H1 (cell line): ENCODE measurements at regions not wholly inside any gene's neighbourhood (a gene's known extent, or its start where the extent isn't known, plus 50 kb on each side); places are given as distances from the start of the nearest gene placed in this dataset.

ENCODE experiments used
- CTCF ChIA-PET: fragments of 300-600 bp; sonication (Branson Sonifier 250); formaldehyde crosslinking; loops from one replicate; lab custom pipeline; 2021; ENCODE audit not compliant: partially characterized antibody; lab: Charles Lee
- POLR2A ChIA-PET: fragments of 300-600 bp; sonication (Branson Sonifier 250); formaldehyde crosslinking; loops from one replicate; lab custom pipeline; 2021; ENCODE audit warnings: inconsistent platforms; ENCODE audit not compliant: partially characterized antibody; lab: Charles Lee
- DNase-seq, 2 experiments: peaks; one replicate each; pipeline versions ENCODE4 v3.0.0 to v3.0.0-alpha.2; 2010 to 2022; ENCODE audit warnings: low spot score in 2 of 2, low read depth in 1 of 2, mixed read lengths in 1 of 2
- FAIRE-seq: peaks from 2 replicates; lab custom pipeline; 2011; peaks lifted over from hg19 to GRCh38; lab: Jason Lieb, UNC
- H2AFZ ChIP-seq: 2 replicates; pipeline ENCODE4 v1.8.1; 2012; ENCODE audit warnings: low read length, inconsistent platforms
- H2AK5ac ChIP-seq: 2 replicates; pipeline ENCODE4 v1.6.1; 2013; ENCODE audit warnings: low read depth, low read length
- H2BK120ac ChIP-seq: replicated peaks from 2 replicates; pipeline ENCODE3; 2013; ENCODE audit warnings: low read depth, low read length, inconsistent platforms
- H2BK12ac ChIP-seq: 2 replicates; pipeline ENCODE4 v1.6.1; 2013; ENCODE audit warnings: low read depth, low read length
- H2BK15ac ChIP-seq: 2 replicates; pipeline ENCODE4 v1.6.1; 2013; ENCODE audit warnings: low read length
- H2BK20ac ChIP-seq: 2 replicates; pipeline ENCODE4 v1.6.1; 2013; ENCODE audit warnings: low read length
- H2BK5ac ChIP-seq: 2 replicates; pipeline ENCODE4 v1.6.1; 2013; ENCODE audit warnings: low read depth, low read length
- H3K14ac ChIP-seq: 2 replicates; pipeline ENCODE4 v1.6.1; 2013; ENCODE audit warnings: inconsistent platforms; ENCODE audit not compliant: insufficient read length
- H3K18ac ChIP-seq: 2 replicates; pipeline ENCODE4 v1.6.1; 2013; ENCODE audit warnings: low read length; ENCODE audit errors: extremely low read depth
- H3K23ac ChIP-seq: 2 replicates; pipeline ENCODE4 v1.6.1; 2013; ENCODE audit warnings: inconsistent platforms; ENCODE audit not compliant: insufficient read length
- H3K23me2 ChIP-seq: 2 replicates; pipeline ENCODE4 v1.6.1; 2013; ENCODE audit warnings: low read depth, low read length
- H3K27ac ChIP-seq: 2 replicates; pipeline ENCODE4 v1.6.1; 2011; ENCODE audit warnings: low read depth, low read length, inconsistent platforms
- H3K27me3 ChIP-seq, 4 experiments: replicated peaks in 1 of 4; 1 replicate in 1 of 4; 2 replicates in 3 of 4; pipeline versions ENCODE4 v1.6.1 to v1.8.1; 2011 to 2013; ENCODE audit warnings: low read length in 3 of 4, mild to moderate bottlenecking in 3 of 4, inconsistent platforms in 2 of 4, mixed read lengths in 2 of 4, moderate library complexity in 1 of 4; ENCODE audit not compliant: control insufficient read depth in 3 of 4, insufficient read depth in 3 of 4; ENCODE audit errors: extremely low read depth in 1 of 4
- H3K36me3 ChIP-seq, 4 experiments: 2 replicates each; pipeline versions ENCODE4 v1.6.1 to v1.8.1; 2011 to 2013; ENCODE audit warnings: mild to moderate bottlenecking in 4 of 4, low read length in 3 of 4, moderate library complexity in 2 of 4, control low read depth in 1 of 4, inconsistent platforms in 1 of 4; ENCODE audit not compliant: insufficient read depth in 4 of 4, control insufficient read depth in 2 of 4
- H3K4ac ChIP-seq: replicated peaks from 2 replicates; pipeline ENCODE3; 2013; ENCODE audit warnings: low read length, low read depth, mixed read lengths, inconsistent platforms; ENCODE audit not compliant: insufficient read length
- H3K4me1 ChIP-seq, 4 experiments: replicated peaks in 1 of 4; 1 replicate in 1 of 4; 2 replicates in 3 of 4; pipeline versions ENCODE4 v1.6.1 to v1.8.1; 2011 to 2013; ENCODE audit warnings: low read length in 3 of 4, inconsistent platforms in 2 of 4, mixed read lengths in 1 of 4; ENCODE audit not compliant: insufficient read depth in 4 of 4, control insufficient read depth in 3 of 4
- H3K4me2 ChIP-seq, 2 experiments: 2 replicates each; pipeline versions ENCODE4 v1.6.1 to v1.8.1; 2011 to 2013; ENCODE audit warnings: low read depth in 2 of 2, low read length in 2 of 2, control low read depth in 1 of 2, inconsistent platforms in 1 of 2, mild to moderate bottlenecking in 1 of 2; ENCODE audit not compliant: insufficient read depth in 1 of 2
- H3K4me3 ChIP-seq, 4 experiments: fragments of 200-600, 300-600 bp in 1 of 4; sonication (generic), shearing (Covaris generic), sonication (Bioruptor Twin) in 1 of 4; 2 replicates each; pipeline versions ENCODE4 v1.5.1 to v1.8.1; 2011 to 2016; ENCODE audit warnings: low read length in 4 of 4, low read depth in 3 of 4, control low read depth in 2 of 4, inconsistent platforms in 2 of 4, mild to moderate bottlenecking in 2 of 4, mixed read lengths in 1 of 4, moderate library complexity in 1 of 4; ENCODE audit not compliant: insufficient read depth in 2 of 4; ENCODE audit errors: extremely low read depth in 1 of 4
- H3K56ac ChIP-seq: replicated peaks from 2 replicates; pipeline ENCODE3; 2013; ENCODE audit warnings: low read depth, mild to moderate bottlenecking, mixed read lengths, low read length, inconsistent platforms; ENCODE audit not compliant: insufficient read length
- H3K79me1 ChIP-seq: 2 replicates; pipeline ENCODE4 v1.6.1; 2013; ENCODE audit warnings: low read depth, low read length, control low read depth
- H3K79me2 ChIP-seq, 2 experiments: 2 replicates each; pipeline versions ENCODE4 v1.6.1 to v1.8.1; 2012 to 2013; ENCODE audit warnings: low read length in 2 of 2, mild to moderate bottlenecking in 2 of 2, inconsistent platforms in 1 of 2; ENCODE audit not compliant: insufficient read depth in 2 of 2, control insufficient read depth in 1 of 2
- H3K9ac ChIP-seq, 4 experiments: replicated peaks in 1 of 4; 1 replicate in 1 of 4; 2 replicates in 3 of 4; pipeline versions ENCODE4 v1.6.1 to v1.8.1; 2011 to 2013; ENCODE audit warnings: low read depth in 3 of 4, low read length in 3 of 4, control low read depth in 2 of 4, mild to moderate bottlenecking in 2 of 4, moderate library complexity in 2 of 4, inconsistent platforms in 1 of 4; ENCODE audit errors: extremely low read depth in 1 of 4
- H3K9me3 ChIP-seq, 2 experiments: 2 replicates each; pipeline versions ENCODE4 v1.6.1 to v1.8.1; 2012 to 2013; ENCODE audit warnings: mild to moderate bottlenecking in 2 of 2, moderate library complexity in 2 of 2, control low read depth in 1 of 2, inconsistent platforms in 1 of 2, low read depth in 1 of 2, low read length in 1 of 2, mixed read lengths in 1 of 2; ENCODE audit not compliant: insufficient read depth in 2 of 2
- H4K20me1 ChIP-seq, 2 experiments: replicated peaks in 1 of 2; 2 replicates each; pipeline versions ENCODE3 to v1.8.1; 2011 to 2013; ENCODE audit warnings: inconsistent platforms in 2 of 2, low read length in 2 of 2, mild to moderate bottlenecking in 1 of 2; ENCODE audit not compliant: insufficient read depth in 2 of 2, control insufficient read depth in 1 of 2
- H4K5ac ChIP-seq: 2 replicates; pipeline ENCODE4 v1.6.1; 2013; ENCODE audit warnings: low read length, low read depth, mixed read lengths, inconsistent platforms; ENCODE audit not compliant: insufficient read length
- H4K8ac ChIP-seq: 2 replicates; pipeline ENCODE4 v1.8.0; 2013; ENCODE audit warnings: mild to moderate bottlenecking, moderate library complexity, low read length, inconsistent platforms; ENCODE audit not compliant: insufficient read depth; ENCODE audit errors: extremely low read depth
- H4K91ac ChIP-seq: replicated peaks from 2 replicates; pipeline ENCODE3; 2013; ENCODE audit warnings: low read length, mixed read lengths, inconsistent platforms; ENCODE audit not compliant: insufficient read length
- CREB1 ChIP-seq: IDR thresholded peaks from 2 replicates; pipeline ENCODE4 v1.6.1; 2012; ENCODE audit warnings: inconsistent platforms
- EZH2 ChIP-seq: fragments of 200-600 bp; sonication (generic); IDR thresholded peaks from 2 replicates; pipeline ENCODE4 v1.7.1; 2012; ENCODE audit warnings: low read depth, mild to moderate bottlenecking, moderate library complexity, low read length, inconsistent platforms; ENCODE audit not compliant: severe bottlenecking
- GABPA ChIP-seq: IDR thresholded peaks from 2 replicates; pipeline ENCODE4 v1.6.1; 2011; ENCODE audit warnings: mild to moderate bottlenecking, low read length, moderate library complexity, borderline replicate concordance; ENCODE audit not compliant: insufficient read depth
- HDAC2 ChIP-seq, 2 experiments: fragments of 300-600 bp in 1 of 2; sonication (generic) in 1 of 2; IDR thresholded peaks; 2 replicates each; pipeline ENCODE4 v1.6.1; 2011 to 2012; ENCODE audit warnings: low read depth in 2 of 2, low read length in 2 of 2, mild to moderate bottlenecking in 2 of 2, moderate library complexity in 2 of 2, borderline replicate concordance in 1 of 2, inconsistent platforms in 1 of 2
- KDM4A ChIP-seq: IDR thresholded peaks from one replicate; pipeline ENCODE4 v1.7.1; 2012; ENCODE audit warnings: low read depth, mild to moderate bottlenecking, moderate library complexity, low read length, inconsistent platforms; ENCODE audit not compliant: severe bottlenecking
- KDM5A ChIP-seq: fragments of 200-600 bp; IDR thresholded peaks from 2 replicates; pipeline ENCODE4 v1.7.1; 2012; ENCODE audit warnings: mild to moderate bottlenecking, low read length, inconsistent platforms, mixed read lengths
- MAFK ChIP-seq: IDR thresholded peaks from 2 replicates; pipeline ENCODE4 v1.6.1; 2012; ENCODE audit warnings: low read depth, mild to moderate bottlenecking, improper control_type of control experiment, low read length
- PHF8 ChIP-seq: fragments of 200-600 bp; sonication (generic); conservative IDR thresholded peaks from 2 replicates; pipeline ENCODE4 v1.7.1; 2012; ENCODE audit warnings: low read depth, mild to moderate bottlenecking, inconsistent platforms, low read length, moderate library complexity
- RAD21 ChIP-seq, 2 experiments: IDR thresholded peaks in 1 of 2; conservative IDR thresholded peaks in 1 of 2; 2 replicates each; pipeline ENCODE4 v1.6.1; 2011; ENCODE audit warnings: low read depth in 2 of 2, low read length in 2 of 2, improper control_type of control experiment in 1 of 2, inconsistent platforms in 1 of 2, mild to moderate bottlenecking in 1 of 2, moderate library complexity in 1 of 2
- RXRA ChIP-seq: IDR thresholded peaks from 2 replicates; pipeline ENCODE4 v1.6.1; 2011; ENCODE audit warnings: low read depth, mild to moderate bottlenecking, low read length, moderate library complexity; ENCODE audit not compliant: insufficient read depth
- TAF1 ChIP-seq: IDR thresholded peaks from 2 replicates; pipeline ENCODE4 v1.6.1; 2011; ENCODE audit warnings: mild to moderate bottlenecking, low read depth, low read length
- ZNF274 ChIP-seq: IDR thresholded peaks from 2 replicates; pipeline ENCODE4 v1.7.0; 2012; ENCODE audit warnings: low read length, borderline replicate concordance; ENCODE audit errors: extremely low read depth
- WGBS, 2 experiments: shearing (Covaris generic) in 1 of 2; methylation state at CpG; one replicate each; pipeline versions ENCODE4 v1.1.6 to v1.1.7; 2013 to 2015; ENCODE audit warnings: low lambda C conversion rate in 2 of 2, mixed read lengths in 2 of 2, inconsistent platforms in 1 of 2, low coverage in 1 of 2, missing lambda C conversion rate in 1 of 2; ENCODE audit not compliant: insufficient replicate concordance in 2 of 2, insufficient coverage in 1 of 2, insufficient read length in 1 of 2; ENCODE audit errors: extremely low coverage in 1 of 2, missing lambda C conversion rate in 1 of 2; 5-methylcytosine and 5-hydroxymethylcytosine counted together
- TF ChIP-seq, protein P1 (sequence below): IDR thresholded peaks from 2 replicates; pipeline ENCODE4 v1.6.1; 2012; ENCODE audit warnings: inconsistent platforms

- H3K23ac ChIP-seq, result no peak overlapping the region
- H2BK15ac ChIP-seq, result no peak overlapping the region
- H4K8ac ChIP-seq, result no peak overlapping the region
- no peak overlapping the region for H2BK120ac ChIP-seq
- no peak overlapping the region for H3K4ac ChIP-seq
- no peak overlapping the region for H2BK12ac ChIP-seq
- H3K4me1 ChIP-seq, result no peaks in the 10 kb centered on the region
- no peak overlapping the region for H3K56ac ChIP-seq
- no peak overlapping the region for H3K14ac ChIP-seq
- CTCF ChIA-PET, result no interaction called here
- no peak overlapping the region for H2AFZ ChIP-seq
- WGBS, 2 experiments, result 92% methylated on average over 3 of the region's 3 CpGs; no CpG with 5 or more reads in 1 of the 2 experiments
- no peak overlapping the region for H3K4me2 ChIP-seq
- H3K27ac ChIP-seq, result no peak overlapping the region
- no peaks in the 10 kb centered on the region for H3K23me2 ChIP-seq
- H3K36me3 ChIP-seq, result no peaks in the 10 kb centered on the region
- no peak overlapping the region for H2AK5ac ChIP-seq
- FAIRE-seq, result no peak
- no peak overlapping the region for H2BK5ac ChIP-seq
- H4K5ac ChIP-seq, result no peak overlapping the region
- no peaks in the 10 kb centered on the region for H4K20me1 ChIP-seq
- H3K79me1 ChIP-seq, result no peaks in the 10 kb centered on the region
- H2BK20ac ChIP-seq, result no peak overlapping the region
- POLR2A ChIA-PET, result no interaction called here
- H3K9ac ChIP-seq, result no peak overlapping the region
- no peaks in the 10 kb centered on the region for H3K27me3 ChIP-seq
- no peaks in the 10 kb centered on the region for H3K9me3 ChIP-seq
- no peak overlapping the region for H3K4me3 ChIP-seq
- no peak overlapping the region for H4K91ac ChIP-seq
- no peak overlapping the region for H3K18ac ChIP-seq
- no peaks in the 10 kb centered on the region for H3K79me2 ChIP-seq
- TF ChIP-seq EZH2, result no peak
- TF ChIP-seq KDM4A, result no peak
- TF ChIP-seq PHF8, result no peak
- no peak for TF ChIP-seq RAD21 (IDR thresholded peaks at IDR 0.05 in 1 of 2, conservative IDR thresholded peaks at IDR 0.05 in 1 of 2; ENCODE audit: low read depth in 2 of 2, low read length in 2 of 2)
- TF ChIP-seq HDAC2 (IDR thresholded peaks at IDR 0.05; ENCODE audit: borderline replicate concordance in 1 of 2, low read depth in 2 of 2, low read length in 2 of 2), result no peak
- TF ChIP-seq KDM5A, result no peak
- TF ChIP-seq MAFK, result no peak
- no peak for TF ChIP-seq RXRA
- TF ChIP-seq, protein P1, sequence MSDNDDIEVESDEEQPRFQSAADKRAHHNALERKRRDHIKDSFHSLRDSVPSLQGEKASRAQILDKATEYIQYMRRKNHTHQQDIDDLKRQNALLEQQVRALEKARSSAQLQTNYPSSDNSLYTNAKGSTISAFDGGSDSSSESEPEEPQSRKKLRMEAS, result no peak
- no peak for TF ChIP-seq ZNF274
- no peak for TF ChIP-seq TAF1
- TF ChIP-seq GABPA, result no peak
- TF ChIP-seq CREB1, result no peak
- no peak for DNase-seq
Measured at GRCh38 chr5:144882739-144883283, 712.1 kb downstream of the KCTD16 start.
